ENCODE measurements at regions not wholly inside any gene's neighbourhood (a gene's known extent, or its start where the extent isn't known, plus 50 kb on each side); places are given as distances from the start of the nearest gene placed in this dataset.
"Not testable (repeated sequence)": the region's sequence is repeated elsewhere in the genome, so short reads cannot be mapped to it uniquely, and the experiment has no call there.

DNA sequence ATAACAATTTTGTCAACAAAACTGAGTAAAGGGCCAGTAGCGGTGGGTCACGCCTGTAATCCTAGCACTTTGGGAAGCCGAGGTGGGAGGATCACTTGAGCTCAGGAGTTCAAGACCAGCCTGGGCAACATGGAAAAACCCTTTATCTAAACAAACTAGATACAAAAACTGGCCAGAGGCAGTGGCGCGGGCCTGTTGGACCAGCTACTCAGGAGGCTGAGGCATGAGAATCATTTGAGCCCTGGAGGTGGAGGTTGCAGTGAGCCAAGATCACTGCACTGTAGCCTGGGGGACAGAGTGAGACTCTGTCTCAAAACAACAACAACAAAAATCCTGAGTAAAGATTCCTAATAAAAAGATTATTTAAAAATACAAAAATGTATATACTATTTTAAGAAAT, 583.1 kb downstream of the KCNJ2 start:
- not testable (repeated sequence) for DNase-seq; H3K27me3 ChIP-seq (replicated peaks; ENCODE audit: control insufficient read depth, insufficient read depth, low read length, poor library complexity, severe bottlenecking); H3K27ac ChIP-seq (ENCODE audit: insufficient read depth, low read length, poor library complexity, severe bottlenecking); H3K4me1 ChIP-seq (ENCODE audit: control insufficient read depth, insufficient read depth, low read length, poor library complexity, severe bottlenecking); H3K9me3 ChIP-seq (ENCODE audit: control insufficient read depth, low read length); H3K4me3 ChIP-seq (ENCODE audit: insufficient read depth, low read depth, low read length, poor library complexity, severe bottlenecking); H3K36me3 ChIP-seq (ENCODE audit: control insufficient read depth, insufficient read depth, low read length)

DNA sequence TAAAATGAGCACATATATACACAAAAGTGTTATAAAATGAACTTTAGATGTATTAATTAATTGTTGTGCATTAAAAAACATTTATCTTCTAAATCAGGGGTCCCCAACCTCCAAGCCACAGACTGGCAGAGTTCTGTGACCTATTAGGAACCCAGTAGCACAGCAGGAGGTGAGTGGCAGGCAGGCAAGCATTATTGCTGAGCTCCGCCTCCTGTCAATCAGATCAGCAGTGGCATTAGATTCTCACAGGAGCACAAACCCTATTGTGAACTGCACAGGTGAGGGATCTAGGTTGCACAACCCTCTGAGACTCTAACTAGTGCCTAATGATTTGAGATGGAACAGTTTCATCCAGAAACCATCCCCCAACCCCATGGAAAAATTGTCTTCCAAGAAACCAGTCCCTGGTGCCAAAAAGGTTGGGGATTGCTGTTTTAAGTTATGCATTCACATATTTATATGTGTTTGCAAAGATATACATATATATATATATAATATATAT, 583.7 kb downstream of the KCNJ2 start:
- no peaks in the 10 kb centered on the region for H3K4me1 ChIP-seq (ENCODE audit: control insufficient read depth, insufficient read depth, low read length, poor library complexity, severe bottlenecking)
- no peaks in the 10 kb centered on the region for H3K27me3 ChIP-seq (replicated peaks; ENCODE audit: control insufficient read depth, insufficient read depth, low read length, poor library complexity, severe bottlenecking)
- DNase-seq, result no peak
- no peaks in the 10 kb centered on the region for H3K36me3 ChIP-seq (ENCODE audit: control insufficient read depth, insufficient read depth, low read length)
- H3K9me3 ChIP-seq (ENCODE audit: control insufficient read depth, low read length), result no peaks in the 10 kb centered on the region
- no peak overlapping the region for H3K27ac ChIP-seq (ENCODE audit: insufficient read depth, low read length, poor library complexity, severe bottlenecking)
- no peak overlapping the region for H3K4me3 ChIP-seq (ENCODE audit: insufficient read depth, low read depth, low read length, poor library complexity, severe bottlenecking)

DNA sequence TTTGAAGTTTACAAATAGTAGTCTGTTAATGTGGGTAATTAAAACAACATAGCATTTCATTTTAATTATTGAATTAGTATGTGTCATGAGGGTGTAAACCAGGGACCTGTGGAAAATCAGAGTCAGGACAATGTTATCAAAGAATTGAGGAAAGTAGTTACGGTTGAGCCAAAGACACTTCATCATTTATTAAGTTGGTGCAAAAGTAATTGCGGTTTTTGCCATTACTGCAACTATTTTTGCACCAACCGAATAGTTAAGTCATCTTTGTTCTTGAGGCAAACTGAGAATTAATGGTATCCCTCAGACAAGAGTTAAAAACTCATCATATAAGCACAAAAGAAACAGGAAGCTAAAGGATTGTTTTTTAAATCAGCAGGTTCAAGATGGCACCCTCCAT, 593.7 kb downstream of the KCNJ2 start:
- DNase-seq, result no peak
- no peak overlapping the region for H3K27ac ChIP-seq (ENCODE audit: insufficient read depth, low read length, poor library complexity, severe bottlenecking)

GRCh38 chr17:70767102-70767701, 597.9 kb downstream of the KCNJ2 start:
- Histone ChIP-seq H3K27ac (ENCODE audit: insufficient read depth, low read length, poor library complexity, severe bottlenecking) (no peak overlapping the region), H3K4me1 (ENCODE audit: control insufficient read depth, insufficient read depth, low read length, poor library complexity, severe bottlenecking) (no peaks in the 10 kb centered on the region), H3K9me3 (ENCODE audit: control insufficient read depth, low read length) (no peaks in the 10 kb centered on the region), H3K36me3 (ENCODE audit: control insufficient read depth, insufficient read depth, low read length) (no peaks in the 10 kb centered on the region), H3K27me3 (replicated peaks; ENCODE audit: control insufficient read depth, insufficient read depth, low read length, poor library complexity, severe bottlenecking) (no peaks in the 10 kb centered on the region), H3K4me3 (ENCODE audit: insufficient read depth, low read depth, low read length, poor library complexity, severe bottlenecking) (no peak overlapping the region)
- no peak for DNase-seq

More for the DNA sequence above, 593.7 kb downstream of the KCNJ2 start:
- Histone ChIP-seq H3K9me3 (ENCODE audit: control insufficient read depth, low read length) (no peaks in the 10 kb centered on the region), H3K27me3 (replicated peaks; ENCODE audit: control insufficient read depth, insufficient read depth, low read length, poor library complexity, severe bottlenecking) (no peaks in the 10 kb centered on the region), H3K36me3 (ENCODE audit: control insufficient read depth, insufficient read depth, low read length) (no peaks in the 10 kb centered on the region), H3K4me3 (ENCODE audit: insufficient read depth, low read depth, low read length, poor library complexity, severe bottlenecking) (no peak overlapping the region), H3K4me1 (ENCODE audit: control insufficient read depth, insufficient read depth, low read length, poor library complexity, severe bottlenecking) (no peaks in the 10 kb centered on the region)

DNA sequence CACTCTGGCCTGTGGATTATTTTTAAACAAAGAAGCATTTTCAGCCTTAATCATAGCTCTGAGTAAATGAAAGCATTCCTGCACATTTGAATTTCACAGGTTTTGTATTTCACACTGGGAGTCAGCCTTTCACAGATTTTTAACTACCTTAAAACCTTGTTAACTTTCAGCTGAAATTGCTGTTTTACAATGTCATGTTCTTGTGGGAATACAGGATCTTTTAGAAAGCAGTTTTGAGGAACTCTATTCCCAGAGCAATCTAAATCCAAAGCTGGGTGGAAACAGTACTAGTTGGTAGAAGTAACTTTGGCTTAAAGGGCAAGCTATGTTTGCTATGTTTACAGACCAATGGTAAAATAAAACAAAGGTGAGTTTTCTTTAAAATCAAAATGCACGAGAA, 600.6 kb downstream of the KCNJ2 start:
- H3K4me3 ChIP-seq (ENCODE audit: insufficient read depth, low read depth, low read length, poor library complexity, severe bottlenecking), result no peak overlapping the region
- H3K27ac ChIP-seq (ENCODE audit: insufficient read depth, low read length, poor library complexity, severe bottlenecking), result no peak overlapping the region
- no peaks in the 10 kb centered on the region for H3K27me3 ChIP-seq (replicated peaks; ENCODE audit: control insufficient read depth, insufficient read depth, low read length, poor library complexity, severe bottlenecking)
- H3K4me1 ChIP-seq (ENCODE audit: control insufficient read depth, insufficient read depth, low read length, poor library complexity, severe bottlenecking), result no peaks in the 10 kb centered on the region
- DNase-seq, result no peak
- no peaks in the 10 kb centered on the region for H3K9me3 ChIP-seq (ENCODE audit: control insufficient read depth, low read length)
- H3K36me3 ChIP-seq (ENCODE audit: control insufficient read depth, insufficient read depth, low read length), result no peaks in the 10 kb centered on the region

GRCh38 chr17:70771804-70772386, 602.6 kb downstream of the KCNJ2 start:
- DNase-seq, result no peak
- H3K4me3 ChIP-seq (ENCODE audit: insufficient read depth, low read depth, low read length, poor library complexity, severe bottlenecking), result no peak overlapping the region
- no peaks in the 10 kb centered on the region for H3K4me1 ChIP-seq (ENCODE audit: control insufficient read depth, insufficient read depth, low read length, poor library complexity, severe bottlenecking)
- no peaks in the 10 kb centered on the region for H3K36me3 ChIP-seq (ENCODE audit: control insufficient read depth, insufficient read depth, low read length)
- H3K27ac ChIP-seq (ENCODE audit: insufficient read depth, low read length, poor library complexity, severe bottlenecking), result no peak overlapping the region
- no peaks in the 10 kb centered on the region for H3K27me3 ChIP-seq (replicated peaks; ENCODE audit: control insufficient read depth, insufficient read depth, low read length, poor library complexity, severe bottlenecking)
- no peaks in the 10 kb centered on the region for H3K9me3 ChIP-seq (ENCODE audit: control insufficient read depth, low read length)

- DNase-seq, result no peak
- Histone ChIP-seq H3K36me3 (ENCODE audit: control insufficient read depth, insufficient read depth, low read length) (no peaks in the 10 kb centered on the region), H3K27me3 (replicated peaks; ENCODE audit: control insufficient read depth, insufficient read depth, low read length, poor library complexity, severe bottlenecking) (no peaks in the 10 kb centered on the region), H3K27ac (ENCODE audit: insufficient read depth, low read length, poor library complexity, severe bottlenecking) (no peak overlapping the region), H3K9me3 (ENCODE audit: control insufficient read depth, low read length) (no peaks in the 10 kb centered on the region), H3K4me3 (ENCODE audit: insufficient read depth, low read depth, low read length, poor library complexity, severe bottlenecking) (no peak overlapping the region), H3K4me1 (ENCODE audit: control insufficient read depth, insufficient read depth, low read length, poor library complexity, severe bottlenecking) (no peaks in the 10 kb centered on the region)
Measured at GRCh38 chr17:70772761-70773160, 603.4 kb downstream of the KCNJ2 start.

GRCh38 chr17:70773258-70773657, 603.9 kb downstream of the KCNJ2 start:
- Histone ChIP-seq H3K27ac (ENCODE audit: insufficient read depth, low read length, poor library complexity, severe bottlenecking) (no peak overlapping the region), H3K36me3 (ENCODE audit: control insufficient read depth, insufficient read depth, low read length) (no peaks in the 10 kb centered on the region), H3K9me3 (ENCODE audit: control insufficient read depth, low read length) (no peaks in the 10 kb centered on the region), H3K27me3 (replicated peaks; ENCODE audit: control insufficient read depth, insufficient read depth, low read length, poor library complexity, severe bottlenecking) (no peaks in the 10 kb centered on the region), H3K4me1 (ENCODE audit: control insufficient read depth, insufficient read depth, low read length, poor library complexity, severe bottlenecking) (no peaks in the 10 kb centered on the region), H3K4me3 (ENCODE audit: insufficient read depth, low read depth, low read length, poor library complexity, severe bottlenecking) (no peak overlapping the region)
- no peak for DNase-seq

GRCh38 chr17:70774339-70775117, 605.2 kb downstream of the KCNJ2 start:
- Histone ChIP-seq H3K4me3 (ENCODE audit: insufficient read depth, low read depth, low read length, poor library complexity, severe bottlenecking) (no peak overlapping the region), H3K27ac (ENCODE audit: insufficient read depth, low read length, poor library complexity, severe bottlenecking) (no peak overlapping the region), H3K4me1 (ENCODE audit: control insufficient read depth, insufficient read depth, low read length, poor library complexity, severe bottlenecking) (no peaks in the 10 kb centered on the region), H3K36me3 (ENCODE audit: control insufficient read depth, insufficient read depth, low read length) (no peaks in the 10 kb centered on the region), H3K27me3 (replicated peaks; ENCODE audit: control insufficient read depth, insufficient read depth, low read length, poor library complexity, severe bottlenecking) (no peaks in the 10 kb centered on the region), H3K9me3 (ENCODE audit: control insufficient read depth, low read length) (no peaks in the 10 kb centered on the region)
- DNase-seq, result no peak

- Histone ChIP-seq H3K4me3 (ENCODE audit: insufficient read depth, low read depth, low read length, poor library complexity, severe bottlenecking) (no peak overlapping the region), H3K9me3 (ENCODE audit: control insufficient read depth, low read length) (no peaks in the 10 kb centered on the region), H3K27ac (ENCODE audit: insufficient read depth, low read length, poor library complexity, severe bottlenecking) (no peak overlapping the region), H3K36me3 (ENCODE audit: control insufficient read depth, insufficient read depth, low read length) (no peaks in the 10 kb centered on the region), H3K27me3 (replicated peaks; ENCODE audit: control insufficient read depth, insufficient read depth, low read length, poor library complexity, severe bottlenecking) (no peaks in the 10 kb centered on the region), H3K4me1 (ENCODE audit: control insufficient read depth, insufficient read depth, low read length, poor library complexity, severe bottlenecking) (no peaks in the 10 kb centered on the region)
- no peak for DNase-seq
Measured at GRCh38 chr17:70775679-70776078, 606.3 kb downstream of the KCNJ2 start.
